Retinal pigment epithelial cell (primary cell): ENCODE measurements at regions not wholly inside any gene's neighbourhood (a gene's known extent, or its start where the extent isn't known, plus 50 kb on each side); places are given as distances from the start of the nearest gene placed in this dataset.

ENCODE experiments used
- DNase-seq: peaks from one replicate; pipeline ENCODE4 v3.0.0-alpha.2; 2010; ENCODE audit warnings: low read depth
- H3K4me3 ChIP-seq: 2 replicates; pipeline ENCODE4 v1.5.1; 2011; ENCODE audit warnings: mild to moderate bottlenecking, low read length, control low read depth, moderate library complexity
- CTCF ChIP-seq: conservative IDR thresholded peaks from 2 replicates; pipeline ENCODE4 v1.5.1; 2011; ENCODE audit warnings: low read depth, low read length, control low read depth, inconsistent platforms

GRCh38 chr3:106119614-106120082 lies 250.8 kb upstream of the CBLB start:
- no peak for DNase-seq
- H3K4me3 ChIP-seq: no peak overlapping the region
- no peak for TF ChIP-seq CTCF

- no peak overlapping the region for H3K4me3 ChIP-seq
- no peak for TF ChIP-seq CTCF
- no peak for DNase-seq
Observed at GRCh38 chr3:106120356-106120755, 251.5 kb upstream of the CBLB start.

- no peak for DNase-seq
- TF ChIP-seq CTCF: no peak
- no peak overlapping the region for H3K4me3 ChIP-seq
Observed at GRCh38 chr3:106121491-106122289, 252.9 kb upstream of the CBLB start.

GRCh38 chr3:106124818-106125217 lies 256.0 kb upstream of the CBLB start:
- TF ChIP-seq CTCF: no peak
- DNase-seq: no peak
- no peak overlapping the region for H3K4me3 ChIP-seq

- DNase-seq: no peak
- TF ChIP-seq CTCF: no peak
- H3K4me3 ChIP-seq: no peak overlapping the region
Observed at GRCh38 chr3:106125321-106125720, 256.5 kb upstream of the CBLB start.

- TF ChIP-seq CTCF: no peak
Observed at GRCh38 chr3:106126067-106126845, 257.4 kb upstream of the CBLB start.

More at GRCh38 chr3:106126067-106126845, 257.4 kb upstream of the CBLB start:
- no peak for DNase-seq
- no peak overlapping the region for H3K4me3 ChIP-seq
